ENCODE measurements at regions not wholly inside any gene's neighbourhood (a gene's known extent, or its start where the extent isn't known, plus 50 kb on each side); places are given as distances from the start of the nearest gene placed in this dataset.

DNA sequence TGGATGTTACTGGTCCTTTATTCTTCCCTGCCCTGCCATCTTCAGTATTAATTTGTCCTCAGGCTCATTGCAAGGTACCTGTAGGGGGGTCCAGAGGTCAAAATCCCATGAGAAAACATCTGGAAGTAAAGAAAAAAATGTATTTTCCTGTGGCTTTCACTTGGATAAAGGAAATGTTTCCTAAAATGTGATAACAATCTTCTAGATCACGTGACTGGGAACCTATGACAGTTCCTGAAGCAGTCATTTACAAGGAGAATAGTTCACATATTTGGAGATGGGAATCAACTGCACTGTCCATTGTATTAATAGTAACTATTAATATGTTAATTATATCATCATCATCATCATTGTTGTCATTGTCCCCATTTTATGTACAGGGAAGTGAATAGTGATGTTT is 915.1 kb upstream of the EEF2KMT start:
- no peaks in the 10 kb centered on the region for H3K36me3 ChIP-seq
- TF ChIP-seq, protein P1, sequence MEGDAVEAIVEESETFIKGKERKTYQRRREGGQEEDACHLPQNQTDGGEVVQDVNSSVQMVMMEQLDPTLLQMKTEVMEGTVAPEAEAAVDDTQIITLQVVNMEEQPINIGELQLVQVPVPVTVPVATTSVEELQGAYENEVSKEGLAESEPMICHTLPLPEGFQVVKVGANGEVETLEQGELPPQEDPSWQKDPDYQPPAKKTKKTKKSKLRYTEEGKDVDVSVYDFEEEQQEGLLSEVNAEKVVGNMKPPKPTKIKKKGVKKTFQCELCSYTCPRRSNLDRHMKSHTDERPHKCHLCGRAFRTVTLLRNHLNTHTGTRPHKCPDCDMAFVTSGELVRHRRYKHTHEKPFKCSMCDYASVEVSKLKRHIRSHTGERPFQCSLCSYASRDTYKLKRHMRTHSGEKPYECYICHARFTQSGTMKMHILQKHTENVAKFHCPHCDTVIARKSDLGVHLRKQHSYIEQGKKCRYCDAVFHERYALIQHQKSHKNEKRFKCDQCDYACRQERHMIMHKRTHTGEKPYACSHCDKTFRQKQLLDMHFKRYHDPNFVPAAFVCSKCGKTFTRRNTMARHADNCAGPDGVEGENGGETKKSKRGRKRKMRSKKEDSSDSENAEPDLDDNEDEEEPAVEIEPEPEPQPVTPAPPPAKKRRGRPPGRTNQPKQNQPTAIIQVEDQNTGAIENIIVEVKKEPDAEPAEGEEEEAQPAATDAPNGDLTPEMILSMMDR (IDR thresholded peaks at IDR 0.05) = no peak
- DNase-seq (ENCODE audit: low spot score) = no peak

DNA sequence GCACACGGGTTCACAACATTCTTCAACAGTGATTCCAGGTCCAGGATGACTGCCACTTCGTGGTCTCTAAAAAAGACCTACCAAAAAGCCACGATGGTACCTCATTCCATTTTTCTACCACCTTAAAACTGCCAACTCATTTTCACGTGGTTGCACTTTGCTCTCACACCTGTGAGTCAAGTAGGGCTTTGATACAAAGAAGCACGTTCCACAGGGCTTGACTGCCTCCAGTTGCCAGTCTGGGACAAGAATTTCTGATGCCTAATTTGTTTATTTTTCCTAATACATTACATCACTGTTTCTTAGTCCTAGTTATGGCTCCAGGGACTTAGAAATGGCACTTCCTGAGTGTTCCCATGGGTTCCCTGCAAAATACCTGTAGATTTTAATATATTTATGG is 911.6 kb upstream of the EEF2KMT start:
- Histone ChIP-seq H3K36me3 (no peaks in the 10 kb centered on the region), H3K4me3 (no peak overlapping the region), H3K27ac (no peak overlapping the region), H3K27me3 (no peaks in the 10 kb centered on the region), H3K4me1 (no peaks in the 10 kb centered on the region), H3K9me3 (peaks cover 0 to 10% of the 10 kb centered on the region in 2 donors)
- TF ChIP-seq, protein P1 (IDR thresholded peaks at IDR 0.05) = no peak
- DNase-seq (ENCODE audit: low spot score) = no peak

More for the DNA sequence above, 915.1 kb upstream of the EEF2KMT start:
- Histone ChIP-seq H3K4me1 (no peaks in the 10 kb centered on the region), H3K27me3 (no peaks in the 10 kb centered on the region), H3K27ac (no peak overlapping the region), H3K9me3 (peaks cover 0 to 13% of the 10 kb centered on the region in 2 donors), H3K4me3 (no peak overlapping the region)

DNA sequence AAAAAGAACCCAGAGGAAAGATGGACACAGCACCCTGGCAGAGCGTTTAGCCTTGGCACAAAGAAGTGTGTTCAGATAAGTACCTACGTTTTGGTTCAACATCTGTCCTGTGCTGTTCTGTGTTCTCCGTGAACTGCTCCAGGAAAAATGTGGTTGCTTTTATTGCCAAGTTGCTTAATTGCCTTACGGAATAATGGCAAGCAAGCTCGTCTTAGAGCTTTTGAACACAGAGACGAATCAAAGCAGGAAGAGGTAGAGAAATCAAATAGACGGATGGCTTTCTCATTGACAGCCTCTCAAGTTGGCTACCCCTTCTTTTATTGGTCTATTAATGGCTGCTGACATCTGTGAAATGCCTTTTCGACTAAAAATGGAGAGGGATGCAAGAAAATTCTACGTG is 911.1 kb upstream of the EEF2KMT start:
- H3K36me3 ChIP-seq = no peaks in the 10 kb centered on the region
- no peak for DNase-seq (ENCODE audit: low spot score)
- no peaks in the 10 kb centered on the region for H3K4me1 ChIP-seq
- no peak overlapping the region for H3K27ac ChIP-seq
- H3K4me3 ChIP-seq = no peak overlapping the region
- peaks cover 0 to 5% of the 10 kb centered on the region in 2 donors for H3K9me3 ChIP-seq
- TF ChIP-seq, protein P1 (IDR thresholded peaks at IDR 0.05) = no peak
- H3K27me3 ChIP-seq = no peaks in the 10 kb centered on the region

DNA sequence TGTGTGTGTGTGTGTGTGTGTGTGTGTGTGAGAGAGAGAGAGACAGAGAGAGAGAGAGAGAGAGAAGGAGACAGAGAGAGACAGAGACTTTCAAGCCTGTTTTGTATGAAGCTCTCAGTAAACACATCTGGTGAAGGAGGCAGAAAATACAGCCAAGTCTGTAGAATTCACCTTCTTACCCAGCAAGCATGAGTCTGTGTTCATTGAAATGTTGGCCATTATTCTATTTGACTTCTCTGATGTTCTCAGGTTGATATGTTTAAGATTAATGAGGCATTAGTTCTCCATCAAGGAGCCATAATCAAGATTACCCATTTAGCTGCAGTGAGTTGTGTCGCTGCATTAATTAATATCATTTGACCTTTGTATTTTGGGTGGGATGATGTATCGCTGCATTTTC is 895.8 kb upstream of the EEF2KMT start:
- no peak overlapping the region for H3K4me3 ChIP-seq
- no peak for DNase-seq (ENCODE audit: low spot score)
- H3K4me1 ChIP-seq = no peaks in the 10 kb centered on the region
- H3K9me3 ChIP-seq = no peaks in the 10 kb centered on the region
- no peaks in the 10 kb centered on the region for H3K27me3 ChIP-seq
- TF ChIP-seq, protein P1 (IDR thresholded peaks at IDR 0.05) = no peak
- H3K36me3 ChIP-seq = no peaks in the 10 kb centered on the region
- no peak overlapping the region for H3K27ac ChIP-seq

DNA sequence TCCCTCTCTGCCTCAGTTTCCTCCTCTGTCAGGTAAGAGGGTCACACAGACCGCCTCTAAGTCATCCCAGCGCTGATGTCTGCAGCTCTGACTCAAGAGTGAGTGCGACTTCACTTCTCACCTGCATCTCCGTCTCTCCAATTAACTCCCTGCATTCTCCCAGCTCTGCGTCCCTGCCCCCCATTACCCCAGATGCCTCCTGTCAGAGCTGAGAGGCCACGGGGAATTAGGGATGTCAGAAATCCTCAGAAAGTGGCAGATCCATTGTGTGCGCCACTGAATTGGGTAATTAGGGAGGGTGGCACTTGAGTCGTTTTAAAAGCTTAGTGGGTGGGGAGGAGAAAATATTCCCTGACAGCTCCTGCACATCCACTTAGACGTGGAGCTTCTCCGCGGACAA is 885.4 kb upstream of the EEF2KMT start:
- no peaks in the 10 kb centered on the region for H3K9me3 ChIP-seq
- H3K27me3 ChIP-seq = no peaks in the 10 kb centered on the region
- TF ChIP-seq, protein P1 (IDR thresholded peaks at IDR 0.05) = no peak
- no peak overlapping the region for H3K4me3 ChIP-seq
- H3K36me3 ChIP-seq = no peaks in the 10 kb centered on the region
- no peak for DNase-seq (ENCODE audit: low spot score)
- H3K4me1 ChIP-seq = no peaks in the 10 kb centered on the region
- H3K27ac ChIP-seq = no peak overlapping the region

DNA sequence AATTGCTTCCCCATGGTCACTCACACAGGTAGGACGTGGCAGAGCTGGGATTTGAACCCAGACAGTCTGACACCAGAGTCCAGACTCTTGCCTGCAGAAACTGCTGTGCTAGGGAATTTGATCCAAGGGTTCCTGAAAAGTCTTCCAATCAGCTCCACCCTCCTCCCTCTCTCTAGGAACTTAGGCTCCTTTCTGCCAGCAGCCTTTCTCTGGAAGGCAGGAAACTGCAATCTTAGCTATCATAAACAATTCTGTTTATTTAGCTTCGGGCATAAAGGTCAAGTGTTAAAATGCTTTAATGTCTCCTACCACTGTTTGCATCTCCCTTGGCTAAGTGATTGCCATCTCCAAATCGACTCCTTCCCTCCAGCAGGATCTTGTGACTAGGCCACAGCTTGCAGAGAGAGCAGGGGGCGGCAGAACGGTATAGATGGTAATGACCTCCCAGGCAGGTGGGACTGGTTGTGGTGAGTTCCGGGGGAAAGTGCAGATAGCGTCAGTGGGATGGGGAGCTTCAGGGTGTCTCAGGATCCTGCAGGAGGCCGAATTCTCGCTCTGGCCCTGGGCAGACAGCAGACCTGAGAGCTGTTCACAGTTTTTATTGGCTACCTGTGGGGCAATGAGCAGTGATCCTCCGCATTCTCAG is 882.4 kb upstream of the EEF2KMT start:
- H3K27ac ChIP-seq = no peak overlapping the region
- DNase-seq (ENCODE audit: low spot score) = no peak
- TF ChIP-seq, protein P1 (IDR thresholded peaks at IDR 0.05) = no peak
- no peaks in the 10 kb centered on the region for H3K27me3 ChIP-seq
- no peaks in the 10 kb centered on the region for H3K36me3 ChIP-seq
- no peaks in the 10 kb centered on the region for H3K4me1 ChIP-seq
- H3K9me3 ChIP-seq = no peaks in the 10 kb centered on the region
- H3K4me3 ChIP-seq = no peak overlapping the region

All from right atrium auricular region (tissue), 2 donors.